ENCODE measurements at regions not wholly inside any gene's neighbourhood (a gene's known extent, or its start where the extent isn't known, plus 50 kb on each side); places are given as distances from the start of the nearest gene placed in this dataset.

DNA sequence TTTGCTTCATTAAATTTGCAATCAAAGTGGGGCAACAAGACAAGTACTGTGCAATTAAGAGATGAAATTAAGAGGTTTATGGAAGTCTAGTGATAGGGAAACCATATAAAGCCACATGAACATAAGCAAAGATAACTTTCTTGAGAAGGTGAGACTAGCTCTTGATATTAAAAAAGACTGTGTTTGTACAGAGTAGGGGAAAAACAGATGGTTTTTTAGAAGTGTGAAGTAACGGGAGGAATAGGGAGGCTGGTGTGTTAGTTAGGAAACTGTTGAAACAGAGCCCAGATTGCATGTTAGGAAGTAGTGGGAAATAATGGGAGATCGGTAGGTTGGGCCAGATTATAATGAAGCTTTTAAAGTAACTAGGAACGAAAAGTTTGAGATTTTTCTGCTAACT is 149.8 kb upstream of the FREM2 start:
- Histone ChIP-seq H4K20me1 (ENCODE audit: control insufficient read depth, insufficient read depth) (no peaks in the 10 kb centered on the region), H3K9me3 (replicated peaks; ENCODE audit: control insufficient read depth, insufficient read depth, low read length) (no peaks in the 10 kb centered on the region), H3K36me3 (ENCODE audit: control insufficient read depth in 2 of 2, insufficient read depth in 2 of 2, low read length in 1 of 2) (no peaks in the 10 kb centered on the region), H3K4me3 (no peak overlapping the region), H3K27ac (ENCODE audit: control insufficient read depth, insufficient read depth) (no peak overlapping the region), H3K9ac (ENCODE audit: control insufficient read depth, insufficient read depth, low read length) (no peak overlapping the region), H3K4me1 (ENCODE audit: control insufficient read depth, insufficient read depth, low read length) (no peaks in the 10 kb centered on the region), H3K27me3 (replicated peaks in 1 of 2; ENCODE audit: control insufficient read depth in 2 of 2, insufficient read depth in 2 of 2, low read length in 1 of 2) (no peaks in the 10 kb centered on the region), H2AFZ (ENCODE audit: control insufficient read depth, low read depth, low read length) (no peak overlapping the region), H3K4me2 (ENCODE audit: control insufficient read depth, insufficient read depth) (no peak overlapping the region), H3K79me2 (ENCODE audit: control insufficient read depth, insufficient read depth, low read length) (no peaks in the 10 kb centered on the region)
- no peak for FAIRE-seq
- WGBS (ENCODE audit: insufficient coverage, insufficient replicate concordance, low lambda C conversion rate, missing lambda C conversion rate), result 40% methylated on average over 3 of the region's 3 CpGs
- RAD21 ChIA-PET (ENCODE audit: unreplicated experiment), result no interaction called here
- BruUV-seq (replicated peaks), result no TSS peak
- ATAC-seq, result no peak
- CTCF ChIA-PET, result interaction anchor here (0.5 kb wide), 1 partner anchor 773 kb away, joined by 3 read pairs; no protein-coding TSS in a partner anchor
- SMC1A ChIA-PET (ENCODE audit: uncharacterized antibody, unreplicated experiment), result no interaction called here
- intact Hi-C loops (cut with micrococcal nuclease; ENCODE audit: unreplicated experiment) (no loop called here), in situ Hi-C loops (cut with MboI) (no loop called here)
- POLR2A ChIA-PET, result no interaction called here
- no peak for DNase-seq (ENCODE audit: low read depth, low spot score)
- no peak for TF ChIP-seq SUZ12 (IDR thresholded peaks at IDR 0.05; ENCODE audit: unreplicated experiment)
- no peak for TF ChIP-seq YY1 (IDR thresholded peaks at IDR 0.05; ENCODE audit: low read depth, low read length)
- TF ChIP-seq NR2C1 (IDR thresholded peaks at IDR 0.05), result no peak
- no peak for TF ChIP-seq ETV6 (conservative IDR thresholded peaks at IDR 0.05 in 1 of 2, IDR thresholded peaks at IDR 0.05 in 1 of 2; ENCODE audit: borderline replicate concordance in 1 of 2, low read depth in 1 of 2)
- TF ChIP-seq, protein P1, sequence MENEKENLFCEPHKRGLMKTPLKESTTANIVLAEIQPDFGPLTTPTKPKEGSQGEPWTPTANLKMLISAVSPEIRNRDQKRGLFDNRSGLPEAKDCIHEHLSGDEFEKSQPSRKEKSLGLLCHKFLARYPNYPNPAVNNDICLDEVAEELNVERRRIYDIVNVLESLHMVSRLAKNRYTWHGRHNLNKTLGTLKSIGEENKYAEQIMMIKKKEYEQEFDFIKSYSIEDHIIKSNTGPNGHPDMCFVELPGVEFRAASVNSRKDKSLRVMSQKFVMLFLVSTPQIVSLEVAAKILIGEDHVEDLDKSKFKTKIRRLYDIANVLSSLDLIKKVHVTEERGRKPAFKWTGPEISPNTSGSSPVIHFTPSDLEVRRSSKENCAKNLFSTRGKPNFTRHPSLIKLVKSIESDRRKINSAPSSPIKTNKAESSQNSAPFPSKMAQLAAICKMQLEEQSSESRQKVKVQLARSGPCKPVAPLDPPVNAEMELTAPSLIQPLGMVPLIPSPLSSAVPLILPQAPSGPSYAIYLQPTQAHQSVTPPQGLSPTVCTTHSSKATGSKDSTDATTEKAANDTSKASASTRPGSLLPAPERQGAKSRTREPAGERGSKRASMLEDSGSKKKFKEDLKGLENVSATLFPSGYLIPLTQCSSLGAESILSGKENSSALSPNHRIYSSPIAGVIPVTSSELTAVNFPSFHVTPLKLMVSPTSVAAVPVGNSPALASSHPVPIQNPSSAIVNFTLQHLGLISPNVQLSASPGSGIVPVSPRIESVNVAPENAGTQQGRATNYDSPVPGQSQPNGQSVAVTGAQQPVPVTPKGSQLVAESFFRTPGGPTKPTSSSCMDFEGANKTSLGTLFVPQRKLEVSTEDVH (IDR thresholded peaks at IDR 0.05; ENCODE audit: low read depth, partially characterized antibody), result no peak
- TF ChIP-seq, protein P2, sequence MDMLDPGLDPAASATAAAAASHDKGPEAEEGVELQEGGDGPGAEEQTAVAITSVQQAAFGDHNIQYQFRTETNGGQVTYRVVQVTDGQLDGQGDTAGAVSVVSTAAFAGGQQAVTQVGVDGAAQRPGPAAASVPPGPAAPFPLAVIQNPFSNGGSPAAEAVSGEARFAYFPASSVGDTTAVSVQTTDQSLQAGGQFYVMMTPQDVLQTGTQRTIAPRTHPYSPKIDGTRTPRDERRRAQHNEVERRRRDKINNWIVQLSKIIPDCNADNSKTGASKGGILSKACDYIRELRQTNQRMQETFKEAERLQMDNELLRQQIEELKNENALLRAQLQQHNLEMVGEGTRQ (IDR thresholded peaks at IDR 0.05; ENCODE audit: borderline replicate concordance, low read depth, low read length), result no peak
- TF ChIP-seq, protein P3, sequence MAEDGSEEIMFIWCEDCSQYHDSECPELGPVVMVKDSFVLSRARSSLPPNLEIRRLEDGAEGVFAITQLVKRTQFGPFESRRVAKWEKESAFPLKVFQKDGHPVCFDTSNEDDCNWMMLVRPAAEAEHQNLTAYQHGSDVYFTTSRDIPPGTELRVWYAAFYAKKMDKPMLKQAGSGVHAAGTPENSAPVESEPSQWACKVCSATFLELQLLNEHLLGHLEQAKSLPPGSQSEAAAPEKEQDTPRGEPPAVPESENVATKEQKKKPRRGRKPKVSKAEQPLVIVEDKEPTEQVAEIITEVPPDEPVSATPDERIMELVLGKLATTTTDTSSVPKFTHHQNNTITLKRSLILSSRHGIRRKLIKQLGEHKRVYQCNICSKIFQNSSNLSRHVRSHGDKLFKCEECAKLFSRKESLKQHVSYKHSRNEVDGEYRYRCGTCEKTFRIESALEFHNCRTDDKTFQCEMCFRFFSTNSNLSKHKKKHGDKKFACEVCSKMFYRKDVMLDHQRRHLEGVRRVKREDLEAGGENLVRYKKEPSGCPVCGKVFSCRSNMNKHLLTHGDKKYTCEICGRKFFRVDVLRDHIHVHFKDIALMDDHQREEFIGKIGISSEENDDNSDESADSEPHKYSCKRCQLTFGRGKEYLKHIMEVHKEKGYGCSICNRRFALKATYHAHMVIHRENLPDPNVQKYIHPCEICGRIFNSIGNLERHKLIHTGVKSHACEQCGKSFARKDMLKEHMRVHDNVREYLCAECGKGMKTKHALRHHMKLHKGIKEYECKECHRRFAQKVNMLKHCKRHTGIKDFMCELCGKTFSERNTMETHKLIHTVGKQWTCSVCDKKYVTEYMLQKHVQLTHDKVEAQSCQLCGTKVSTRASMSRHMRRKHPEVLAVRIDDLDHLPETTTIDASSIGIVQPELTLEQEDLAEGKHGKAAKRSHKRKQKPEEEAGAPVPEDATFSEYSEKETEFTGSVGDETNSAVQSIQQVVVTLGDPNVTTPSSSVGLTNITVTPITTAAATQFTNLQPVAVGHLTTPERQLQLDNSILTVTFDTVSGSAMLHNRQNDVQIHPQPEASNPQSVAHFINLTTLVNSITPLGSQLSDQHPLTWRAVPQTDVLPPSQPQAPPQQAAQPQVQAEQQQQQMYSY (CRISPR knock-in tag; IDR thresholded peaks at IDR 0.05), result no peak
- TF ChIP-seq EP300 (IDR thresholded peaks at IDR 0.05; ENCODE audit: borderline replicate concordance in 1 of 2, control insufficient read depth in 1 of 2, low read depth in 2 of 2, low read length in 2 of 2), result no peak
- no peak for TF ChIP-seq TCF3 (IDR thresholded peaks at IDR 0.05; ENCODE audit: borderline replicate concordance, insufficient read depth, low read depth, low read length)
- no peak for TF ChIP-seq ZNF274 (IDR thresholded peaks at IDR 0.05; ENCODE audit: insufficient read depth, insufficient read length)
- no peak for TF ChIP-seq ZBED1 (IDR thresholded peaks at IDR 0.05; ENCODE audit: borderline replicate concordance)
- TF ChIP-seq IKZF1 (conservative IDR thresholded peaks at IDR 0.05), result no peak
- no peak for TF ChIP-seq FOXM1 (IDR thresholded peaks at IDR 0.05; ENCODE audit: low read depth, low read length)
- no peak for TF ChIP-seq ZNF217 (IDR thresholded peaks at IDR 0.05)
- TF ChIP-seq BACH1 (IDR thresholded peaks at IDR 0.05; ENCODE audit: borderline replicate concordance), result no peak
- TF ChIP-seq MEF2A (IDR thresholded peaks at IDR 0.05; ENCODE audit: insufficient read depth, low read depth, low read length), result no peak

All from GM12878 (cell line).